ENCODE measurements at regions not wholly inside any gene's neighbourhood (a gene's known extent, or its start where the extent isn't known, plus 50 kb on each side); places are given as distances from the start of the nearest gene placed in this dataset.

DNA sequence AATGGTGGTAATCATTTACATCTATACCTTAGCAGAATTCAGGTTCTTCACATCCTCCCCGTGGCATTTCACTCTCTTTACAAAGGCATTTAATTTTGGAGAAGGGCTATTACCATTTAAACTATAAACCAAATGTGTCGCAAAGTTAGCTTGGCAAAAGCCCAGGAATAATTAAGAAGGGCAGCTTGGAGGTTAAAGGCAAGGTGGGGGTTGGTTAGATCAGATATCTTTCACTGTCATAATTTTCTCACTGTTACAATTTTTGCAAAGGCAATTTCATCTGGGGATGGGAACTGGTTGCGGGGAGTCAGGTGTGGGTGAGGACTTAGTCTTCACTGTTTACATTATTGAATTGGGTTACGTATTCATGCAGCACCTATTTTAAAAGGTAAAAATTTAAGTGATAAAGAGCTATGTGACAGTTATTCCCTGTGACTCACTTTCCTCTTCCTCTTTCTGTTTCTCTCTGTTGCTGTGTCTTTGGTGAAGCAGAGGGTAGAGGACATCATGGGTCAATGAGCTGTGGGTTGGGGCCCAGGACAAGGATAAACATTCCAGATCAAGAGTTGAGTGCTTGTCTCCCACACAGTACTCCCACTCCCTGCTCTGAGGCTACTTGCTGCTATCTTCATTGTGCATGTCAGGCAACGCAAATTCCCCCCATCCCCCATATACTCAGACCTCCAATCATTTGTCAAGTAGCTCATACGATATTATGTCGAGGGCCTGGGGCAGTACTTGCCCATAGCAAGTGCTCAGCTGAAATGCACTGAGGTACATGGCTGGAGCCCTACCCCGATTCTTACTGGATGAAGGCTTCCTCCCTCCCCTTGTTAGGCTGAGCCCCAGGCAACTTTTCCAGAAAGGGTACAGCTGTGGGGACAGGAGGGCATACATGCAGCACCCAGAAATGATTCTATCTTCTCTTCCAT, 223.1 kb upstream of the MYLIP start:
- Histone ChIP-seq H3K9ac (ENCODE audit: low read length in 3 of 3) (no peak overlapping the region), H3K27ac (ENCODE audit: low read depth in 2 of 2, low read length in 2 of 2) (peak overlapping the region in 1 of 2 donors; percentile 10), H3K9me3 (ENCODE audit: control insufficient read depth in 2 of 3, insufficient read depth in 1 of 3, low read length in 3 of 3) (no peaks in the 10 kb centered on the region), H3K4me1 (ENCODE audit: control insufficient read depth in 2 of 3, insufficient read depth in 2 of 3, low read depth in 1 of 3, low read length in 3 of 3) (peaks cover 2 to 4% (median 2%) of the 10 kb centered on the region in 3 donors), H3K36me3 (ENCODE audit: control insufficient read depth in 2 of 3, insufficient read depth in 3 of 3, low read length in 3 of 3) (no peaks in the 10 kb centered on the region), H3K27me3 (ENCODE audit: control insufficient read depth, insufficient read depth, low read length) (no peaks in the 10 kb centered on the region), H3K4me3 (ENCODE audit: low read length in 3 of 3) (no peak overlapping the region)
- TF ChIP-seq CTCF (IDR thresholded peaks at IDR 0.05; ENCODE audit: borderline replicate concordance, extremely low read depth, insufficient read depth): no peak
- FAIRE-seq (no peak), DNase-seq (peak in 4 of 5 donors; percentile 81 to 90 (median 85))
- intact Hi-C loops (cut with DNase I): no loop called here

DNA sequence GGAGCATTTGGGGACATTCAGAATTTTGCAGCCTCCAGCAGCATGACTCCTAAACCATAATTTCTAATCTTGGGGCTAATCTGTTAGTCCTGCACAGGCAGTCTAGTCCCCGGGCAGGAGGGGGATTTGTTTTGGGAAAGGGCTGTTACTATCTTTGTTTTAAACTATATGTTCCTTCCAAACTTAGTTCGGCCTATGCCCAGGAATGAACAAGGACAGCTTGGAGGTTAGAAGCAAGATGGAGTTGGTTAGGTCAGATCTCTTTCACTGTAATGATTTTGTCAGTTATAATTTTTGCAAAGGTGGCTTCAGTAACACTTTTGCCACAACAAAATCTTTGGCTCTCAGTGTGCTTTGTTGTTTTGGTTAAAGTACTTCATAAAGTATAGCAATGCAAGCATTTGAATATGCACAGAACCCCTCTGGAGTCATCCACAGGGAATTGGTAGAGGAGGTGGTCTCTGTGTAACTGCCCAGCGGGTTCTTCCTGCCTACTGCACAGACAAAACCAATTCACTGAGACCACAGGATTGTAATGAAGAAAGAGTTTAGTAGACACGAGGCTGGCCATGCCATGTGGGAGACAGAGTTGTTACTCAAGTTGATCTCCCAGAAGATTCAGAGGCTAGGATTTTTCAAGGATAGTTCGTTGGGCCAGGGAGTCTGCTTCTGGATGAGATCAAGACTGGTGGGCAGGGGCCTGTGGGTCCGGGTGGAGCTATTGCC, 224.1 kb upstream of the MYLIP start:
- Histone ChIP-seq H3K4me3 (ENCODE audit: low read length in 3 of 3) (no peak overlapping the region), H3K9me3 (ENCODE audit: control insufficient read depth in 2 of 3, insufficient read depth in 1 of 3, low read length in 3 of 3) (no peaks in the 10 kb centered on the region), H3K9ac (ENCODE audit: low read length in 3 of 3) (no peak overlapping the region), H3K4me1 (ENCODE audit: control insufficient read depth in 2 of 3, insufficient read depth in 2 of 3, low read depth in 1 of 3, low read length in 3 of 3) (peaks cover 2 to 4% (median 4%) of the 10 kb centered on the region in 3 donors), H3K27me3 (ENCODE audit: control insufficient read depth, insufficient read depth, low read length) (no peaks in the 10 kb centered on the region), H3K36me3 (ENCODE audit: control insufficient read depth in 2 of 3, insufficient read depth in 3 of 3, low read length in 3 of 3) (no peaks in the 10 kb centered on the region), H3K27ac (ENCODE audit: low read depth in 2 of 2, low read length in 2 of 2) (no peak overlapping the region)
- FAIRE-seq (no peak), DNase-seq (no peak)
- intact Hi-C loops (cut with DNase I): no loop called here
- TF ChIP-seq CTCF (IDR thresholded peaks at IDR 0.05; ENCODE audit: borderline replicate concordance, extremely low read depth, insufficient read depth): no peak

- Histone ChIP-seq H3K36me3 (ENCODE audit: control insufficient read depth in 2 of 3, insufficient read depth in 3 of 3, low read length in 3 of 3) (no peaks in the 10 kb centered on the region), H3K4me1 (ENCODE audit: control insufficient read depth in 2 of 3, insufficient read depth in 2 of 3, low read depth in 1 of 3, low read length in 3 of 3) (peaks cover 3 to 13% (median 4%) of the 10 kb centered on the region in 3 donors), H3K9me3 (ENCODE audit: control insufficient read depth in 2 of 3, insufficient read depth in 1 of 3, low read length in 3 of 3) (no peaks in the 10 kb centered on the region), H3K4me3 (ENCODE audit: low read length in 3 of 3) (no peak overlapping the region), H3K9ac (ENCODE audit: low read length in 3 of 3) (no peak overlapping the region), H3K27ac (ENCODE audit: low read depth in 2 of 2, low read length in 2 of 2) (peak overlapping the region in 1 of 2 donors; percentile 36), H3K27me3 (ENCODE audit: control insufficient read depth, insufficient read depth, low read length) (no peaks in the 10 kb centered on the region)
- no peak for TF ChIP-seq CTCF (IDR thresholded peaks at IDR 0.05; ENCODE audit: borderline replicate concordance, extremely low read depth, insufficient read depth)
- intact Hi-C loops (cut with DNase I): no loop called here
- FAIRE-seq: no peak
- no peak for DNase-seq
These were observed 227.5 kb upstream of the MYLIP start for GRCh38 chr6:15901141-15902115.

Measured in kidney (tissue), 13 donors.